ACHN (cell line): ENCODE measurements at regions not wholly inside any gene's neighbourhood (a gene's known extent, or its start where the extent isn't known, plus 50 kb on each side); places are given as distances from the start of the nearest gene placed in this dataset.

Experiments used
- DNase-seq: peaks from one replicate; pipeline ENCODE4 v3.0.0-alpha.2; 2015
- in situ Hi-C: cut with HindIII; loops from 2 replicates; pipeline ENCODE4 v1.10.0; 2017; ENCODE audit warnings: low sequenced_read_pairs, low pct_ligation_motif_present, low pct_unique_long_range_greater_than_20kb

- in situ Hi-C loops: no loop called here
Measured at GRCh38 chr18:2281523-2282199, 289.6 kb downstream of the METTL4 start.

GRCh38 chr18:2293109-2293839 lies 278.0 kb downstream of the METTL4 start:
- in situ Hi-C loops: no loop called here
- DNase-seq: no peak

More at GRCh38 chr18:2281523-2282199, 289.6 kb downstream of the METTL4 start:
- DNase-seq: no peak

GRCh38 chr18:2301316-2301715 lies 270.0 kb downstream of the METTL4 start:
- no peak for DNase-seq
- in situ Hi-C loops: no loop called here

GRCh38 chr18:2302012-2302411 lies 269.3 kb downstream of the METTL4 start:
- in situ Hi-C loops: no loop called here

GRCh38 chr18:2302628-2303516 lies 268.4 kb downstream of the METTL4 start:
- in situ Hi-C loops: no loop called here
- DNase-seq: peak; percentile 11

More at GRCh38 chr18:2302012-2302411, 269.3 kb downstream of the METTL4 start:
- no peak for DNase-seq

- no peak for DNase-seq
Measured at GRCh38 chr18:2303517-2304238, 267.6 kb downstream of the METTL4 start.

GRCh38 chr18:2304378-2305175 lies 266.7 kb downstream of the METTL4 start:
- no peak for DNase-seq
- in situ Hi-C loops: no loop called here

More at GRCh38 chr18:2303517-2304238, 267.6 kb downstream of the METTL4 start:
- in situ Hi-C loops: no loop called here

- in situ Hi-C loops: no loop called here
- no peak for DNase-seq
Measured at GRCh38 chr18:2306606-2307005, 264.7 kb downstream of the METTL4 start.

GRCh38 chr18:2310886-2311285 lies 260.4 kb downstream of the METTL4 start:
- DNase-seq: no peak
- in situ Hi-C loops: no loop called here

GRCh38 chr18:2312440-2312839 lies 258.9 kb downstream of the METTL4 start:
- DNase-seq: no peak
- in situ Hi-C loops: no loop called here

GRCh38 chr18:2313332-2313731 lies 258.0 kb downstream of the METTL4 start:
- in situ Hi-C loops: no loop called here
- DNase-seq: no peak

GRCh38 chr18:2316082-2316750 lies 255.1 kb downstream of the METTL4 start:
- no peak for DNase-seq
- in situ Hi-C loops: no loop called here

- DNase-seq: no peak
- in situ Hi-C loops: no loop called here
Measured at GRCh38 chr18:2316751-2317696, 254.3 kb downstream of the METTL4 start.

- DNase-seq: no peak
Measured at GRCh38 chr18:2324459-2324858, 246.8 kb downstream of the METTL4 start.

GRCh38 chr18:2325308-2325849 lies 245.9 kb downstream of the METTL4 start:
- in situ Hi-C loops: no loop called here
- DNase-seq: no peak

More at GRCh38 chr18:2324459-2324858, 246.8 kb downstream of the METTL4 start:
- in situ Hi-C loops: no loop called here

GRCh38 chr18:2325933-2326332 lies 245.4 kb downstream of the METTL4 start:
- in situ Hi-C loops: no loop called here

More at GRCh38 chr18:2325933-2326332, 245.4 kb downstream of the METTL4 start:
- no peak for DNase-seq
